H1 (cell line): ENCODE measurements at regions not wholly inside any gene's neighbourhood (a gene's known extent, or its start where the extent isn't known, plus 50 kb on each side); places are given as distances from the start of the nearest gene placed in this dataset.

Experiments
- CTCF ChIA-PET: fragments of 300-600 bp; sonication (Branson Sonifier 250); formaldehyde crosslinking; loops from one replicate; lab custom pipeline; 2021; ENCODE audit not compliant: partially characterized antibody; lab: Charles Lee
- POLR2A ChIA-PET: fragments of 300-600 bp; sonication (Branson Sonifier 250); formaldehyde crosslinking; loops from one replicate; lab custom pipeline; 2021; ENCODE audit warnings: inconsistent platforms; ENCODE audit not compliant: partially characterized antibody; lab: Charles Lee
- DNase-seq, 2 experiments: peaks; one replicate each; pipeline versions ENCODE4 v3.0.0 to v3.0.0-alpha.2; 2010 to 2022; ENCODE audit warnings: low spot score in 2 of 2, low read depth in 1 of 2, mixed read lengths in 1 of 2
- FAIRE-seq: peaks from 2 replicates; lab custom pipeline; 2011; peaks lifted over from hg19 to GRCh38; lab: Jason Lieb, UNC
- H2AFZ ChIP-seq: 2 replicates; pipeline ENCODE4 v1.8.1; 2012; ENCODE audit warnings: low read length, inconsistent platforms
- H2AK5ac ChIP-seq: 2 replicates; pipeline ENCODE4 v1.6.1; 2013; ENCODE audit warnings: low read depth, low read length
- H2BK120ac ChIP-seq: replicated peaks from 2 replicates; pipeline ENCODE3; 2013; ENCODE audit warnings: low read depth, low read length, inconsistent platforms
- H2BK12ac ChIP-seq: 2 replicates; pipeline ENCODE4 v1.6.1; 2013; ENCODE audit warnings: low read depth, low read length
- H2BK15ac ChIP-seq: 2 replicates; pipeline ENCODE4 v1.6.1; 2013; ENCODE audit warnings: low read length
- H2BK20ac ChIP-seq: 2 replicates; pipeline ENCODE4 v1.6.1; 2013; ENCODE audit warnings: low read length
- H2BK5ac ChIP-seq: 2 replicates; pipeline ENCODE4 v1.6.1; 2013; ENCODE audit warnings: low read depth, low read length
- H3K14ac ChIP-seq: 2 replicates; pipeline ENCODE4 v1.6.1; 2013; ENCODE audit warnings: inconsistent platforms; ENCODE audit not compliant: insufficient read length
- H3K18ac ChIP-seq: 2 replicates; pipeline ENCODE4 v1.6.1; 2013; ENCODE audit warnings: low read length; ENCODE audit errors: extremely low read depth
- H3K23ac ChIP-seq: 2 replicates; pipeline ENCODE4 v1.6.1; 2013; ENCODE audit warnings: inconsistent platforms; ENCODE audit not compliant: insufficient read length
- H3K23me2 ChIP-seq: 2 replicates; pipeline ENCODE4 v1.6.1; 2013; ENCODE audit warnings: low read depth, low read length
- H3K27ac ChIP-seq: 2 replicates; pipeline ENCODE4 v1.6.1; 2011; ENCODE audit warnings: low read depth, low read length, inconsistent platforms
- H3K27me3 ChIP-seq, 4 experiments: replicated peaks in 1 of 4; 1 replicate in 1 of 4; 2 replicates in 3 of 4; pipeline versions ENCODE4 v1.6.1 to v1.8.1; 2011 to 2013; ENCODE audit warnings: low read length in 3 of 4, mild to moderate bottlenecking in 3 of 4, inconsistent platforms in 2 of 4, mixed read lengths in 2 of 4, moderate library complexity in 1 of 4; ENCODE audit not compliant: control insufficient read depth in 3 of 4, insufficient read depth in 3 of 4; ENCODE audit errors: extremely low read depth in 1 of 4
- H3K36me3 ChIP-seq, 4 experiments: 2 replicates each; pipeline versions ENCODE4 v1.6.1 to v1.8.1; 2011 to 2013; ENCODE audit warnings: mild to moderate bottlenecking in 4 of 4, low read length in 3 of 4, moderate library complexity in 2 of 4, control low read depth in 1 of 4, inconsistent platforms in 1 of 4; ENCODE audit not compliant: insufficient read depth in 4 of 4, control insufficient read depth in 2 of 4
- H3K4ac ChIP-seq: replicated peaks from 2 replicates; pipeline ENCODE3; 2013; ENCODE audit warnings: low read length, low read depth, mixed read lengths, inconsistent platforms; ENCODE audit not compliant: insufficient read length
- H3K4me1 ChIP-seq, 4 experiments: replicated peaks in 1 of 4; 1 replicate in 1 of 4; 2 replicates in 3 of 4; pipeline versions ENCODE4 v1.6.1 to v1.8.1; 2011 to 2013; ENCODE audit warnings: low read length in 3 of 4, inconsistent platforms in 2 of 4, mixed read lengths in 1 of 4; ENCODE audit not compliant: insufficient read depth in 4 of 4, control insufficient read depth in 3 of 4
- H3K4me2 ChIP-seq, 2 experiments: 2 replicates each; pipeline versions ENCODE4 v1.6.1 to v1.8.1; 2011 to 2013; ENCODE audit warnings: low read depth in 2 of 2, low read length in 2 of 2, control low read depth in 1 of 2, inconsistent platforms in 1 of 2, mild to moderate bottlenecking in 1 of 2; ENCODE audit not compliant: insufficient read depth in 1 of 2
- H3K4me3 ChIP-seq, 4 experiments: fragments of 200-600, 300-600 bp in 1 of 4; sonication (generic), shearing (Covaris generic), sonication (Bioruptor Twin) in 1 of 4; 2 replicates each; pipeline versions ENCODE4 v1.5.1 to v1.8.1; 2011 to 2016; ENCODE audit warnings: low read length in 4 of 4, low read depth in 3 of 4, control low read depth in 2 of 4, inconsistent platforms in 2 of 4, mild to moderate bottlenecking in 2 of 4, mixed read lengths in 1 of 4, moderate library complexity in 1 of 4; ENCODE audit not compliant: insufficient read depth in 2 of 4; ENCODE audit errors: extremely low read depth in 1 of 4
- H3K56ac ChIP-seq: replicated peaks from 2 replicates; pipeline ENCODE3; 2013; ENCODE audit warnings: low read depth, mild to moderate bottlenecking, mixed read lengths, low read length, inconsistent platforms; ENCODE audit not compliant: insufficient read length
- H3K79me1 ChIP-seq: 2 replicates; pipeline ENCODE4 v1.6.1; 2013; ENCODE audit warnings: low read depth, low read length, control low read depth
- H3K79me2 ChIP-seq, 2 experiments: 2 replicates each; pipeline versions ENCODE4 v1.6.1 to v1.8.1; 2012 to 2013; ENCODE audit warnings: low read length in 2 of 2, mild to moderate bottlenecking in 2 of 2, inconsistent platforms in 1 of 2; ENCODE audit not compliant: insufficient read depth in 2 of 2, control insufficient read depth in 1 of 2
- H3K9ac ChIP-seq, 4 experiments: replicated peaks in 1 of 4; 1 replicate in 1 of 4; 2 replicates in 3 of 4; pipeline versions ENCODE4 v1.6.1 to v1.8.1; 2011 to 2013; ENCODE audit warnings: low read depth in 3 of 4, low read length in 3 of 4, control low read depth in 2 of 4, mild to moderate bottlenecking in 2 of 4, moderate library complexity in 2 of 4, inconsistent platforms in 1 of 4; ENCODE audit errors: extremely low read depth in 1 of 4
- H3K9me3 ChIP-seq, 2 experiments: 2 replicates each; pipeline versions ENCODE4 v1.6.1 to v1.8.1; 2012 to 2013; ENCODE audit warnings: mild to moderate bottlenecking in 2 of 2, moderate library complexity in 2 of 2, control low read depth in 1 of 2, inconsistent platforms in 1 of 2, low read depth in 1 of 2, low read length in 1 of 2, mixed read lengths in 1 of 2; ENCODE audit not compliant: insufficient read depth in 2 of 2
- H4K20me1 ChIP-seq, 2 experiments: replicated peaks in 1 of 2; 2 replicates each; pipeline versions ENCODE3 to v1.8.1; 2011 to 2013; ENCODE audit warnings: inconsistent platforms in 2 of 2, low read length in 2 of 2, mild to moderate bottlenecking in 1 of 2; ENCODE audit not compliant: insufficient read depth in 2 of 2, control insufficient read depth in 1 of 2
- H4K5ac ChIP-seq: 2 replicates; pipeline ENCODE4 v1.6.1; 2013; ENCODE audit warnings: low read length, low read depth, mixed read lengths, inconsistent platforms; ENCODE audit not compliant: insufficient read length
- H4K8ac ChIP-seq: 2 replicates; pipeline ENCODE4 v1.8.0; 2013; ENCODE audit warnings: mild to moderate bottlenecking, moderate library complexity, low read length, inconsistent platforms; ENCODE audit not compliant: insufficient read depth; ENCODE audit errors: extremely low read depth
- H4K91ac ChIP-seq: replicated peaks from 2 replicates; pipeline ENCODE3; 2013; ENCODE audit warnings: low read length, mixed read lengths, inconsistent platforms; ENCODE audit not compliant: insufficient read length
- RBBP5 ChIP-seq: IDR thresholded peaks from 2 replicates; pipeline ENCODE4 v1.7.1; 2012; ENCODE audit warnings: low read depth, mild to moderate bottlenecking, inconsistent platforms, low read length, moderate library complexity, borderline replicate concordance
- WGBS, 2 experiments: shearing (Covaris generic) in 1 of 2; methylation state at CpG; one replicate each; pipeline versions ENCODE4 v1.1.6 to v1.1.7; 2013 to 2015; ENCODE audit warnings: low lambda C conversion rate in 2 of 2, mixed read lengths in 2 of 2, inconsistent platforms in 1 of 2, low coverage in 1 of 2, missing lambda C conversion rate in 1 of 2; ENCODE audit not compliant: insufficient replicate concordance in 2 of 2, insufficient coverage in 1 of 2, insufficient read length in 1 of 2; ENCODE audit errors: extremely low coverage in 1 of 2, missing lambda C conversion rate in 1 of 2; 5-methylcytosine and 5-hydroxymethylcytosine counted together

DNA sequence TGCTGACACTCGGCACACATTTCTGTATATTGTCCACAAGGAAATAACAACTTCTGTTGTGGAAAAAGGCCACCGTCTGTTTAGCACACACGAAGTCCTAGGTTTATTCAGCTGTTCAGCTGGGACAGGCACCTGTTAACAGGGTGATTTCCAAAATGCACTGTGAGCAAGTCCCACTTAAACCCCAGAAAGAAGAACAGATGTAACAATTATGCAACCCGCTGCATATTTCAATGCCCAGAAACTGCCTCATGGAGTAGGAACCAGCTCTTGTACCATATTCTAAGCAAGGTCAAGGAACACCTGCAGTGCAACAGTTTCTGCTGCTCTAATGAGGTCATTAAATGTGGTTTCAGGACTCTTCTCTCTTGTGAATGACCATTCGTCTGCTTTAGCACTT, 77.1 kb downstream of the GEMIN8 start:
- H3K14ac ChIP-seq = no peak overlapping the region
- POLR2A ChIA-PET = interaction anchor here (1.2 kb wide), 1 partner anchor 13 kb away, joined by 3 read pairs; no protein-coding TSS in a partner anchor
- H3K9ac ChIP-seq = no peak overlapping the region
- H2BK5ac ChIP-seq = no peak overlapping the region
- H2BK12ac ChIP-seq = no peak overlapping the region
- H2BK20ac ChIP-seq = no peak overlapping the region
- CTCF ChIA-PET = no interaction called here
- no peak overlapping the region for H2AK5ac ChIP-seq
- no peaks in the 10 kb centered on the region for H3K4me1 ChIP-seq
- H3K79me1 ChIP-seq = no peaks in the 10 kb centered on the region
- no peak overlapping the region for H3K56ac ChIP-seq
- H2AFZ ChIP-seq = no peak overlapping the region
- no peak overlapping the region for H3K4me3 ChIP-seq
- 0 out of 4 replicates have a peak, but pooled peaks cover 0 to 3% of the 10 kb centered on the region in 2 experiments for H3K9me3 ChIP-seq
- no peak overlapping the region for H4K91ac ChIP-seq
- no peak overlapping the region for H3K18ac ChIP-seq
- no peaks in the 10 kb centered on the region for H3K36me3 ChIP-seq
- no peaks in the 10 kb centered on the region for H4K20me1 ChIP-seq
- FAIRE-seq (no peak), DNase-seq (no peak)
- H3K23ac ChIP-seq = no peak overlapping the region
- H3K27me3 ChIP-seq = no peaks in the 10 kb centered on the region; a peak in 1 of 7 replicates
- H3K23me2 ChIP-seq = no peaks in the 10 kb centered on the region
- 94% methylated on average over 5 of the region's 5 CpGs; no CpG with 5 or more reads in 1 of the 2 experiments for WGBS, 2 experiments
- H2BK120ac ChIP-seq = no peak overlapping the region
- no peak overlapping the region for H3K4ac ChIP-seq
- H4K8ac ChIP-seq = no peak overlapping the region
- H3K27ac ChIP-seq = no peak overlapping the region
- no peak overlapping the region for H3K4me2 ChIP-seq
- H4K5ac ChIP-seq = no peak overlapping the region
- no peaks in the 10 kb centered on the region for H3K79me2 ChIP-seq
- no peak overlapping the region for H2BK15ac ChIP-seq
- TF ChIP-seq RBBP5 = no peak
